ENCODE measurements at regions not wholly inside any gene's neighbourhood (a gene's known extent, or its start where the extent isn't known, plus 50 kb on each side); places are given as distances from the start of the nearest gene placed in this dataset.

DNA sequence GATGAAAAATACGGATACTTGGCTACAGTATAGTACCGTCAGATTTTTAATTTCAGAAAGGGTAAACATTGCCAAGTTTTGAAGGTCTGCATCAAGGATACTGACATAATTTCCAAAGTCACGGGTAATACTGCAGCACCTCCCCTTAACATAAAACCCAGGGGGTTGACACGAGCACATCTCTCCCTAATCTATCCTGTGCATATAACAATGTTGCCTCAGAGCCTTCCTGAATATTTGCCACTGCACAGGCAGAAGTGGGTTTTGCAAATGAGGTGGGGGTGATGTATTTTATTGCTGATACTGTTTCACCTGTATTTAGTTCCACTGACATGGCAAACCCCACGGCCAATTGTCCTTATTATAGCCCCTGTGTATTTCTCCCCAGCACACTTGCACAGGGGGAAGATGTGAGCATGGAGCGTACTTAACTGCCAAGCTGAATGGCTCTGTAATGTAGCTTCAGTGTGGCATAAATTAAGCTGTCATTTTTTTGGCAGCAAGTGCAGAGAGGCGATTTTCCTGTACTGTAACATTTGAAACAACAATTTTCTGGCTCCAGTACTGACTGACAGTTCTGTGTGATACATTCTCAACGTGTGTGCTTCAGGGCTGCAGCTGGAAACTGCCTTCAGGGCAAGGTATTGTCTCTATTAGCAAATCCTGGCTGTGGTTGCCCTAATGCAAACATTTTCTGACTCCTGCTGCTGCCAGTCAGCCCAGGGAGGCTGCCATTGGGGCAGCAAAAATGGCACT is 299.6 kb upstream of the SP4 start:
- intact Hi-C loops (cut with micrococcal nuclease), result no loop called here
- H3K9me3 ChIP-seq (ENCODE audit: control insufficient read depth in 1 of 2, insufficient read depth in 1 of 2, low read depth in 1 of 2, low read length in 2 of 2), result no peaks in the 10 kb centered on the region
- CTCF ChIA-PET, result no interaction called here

DNA sequence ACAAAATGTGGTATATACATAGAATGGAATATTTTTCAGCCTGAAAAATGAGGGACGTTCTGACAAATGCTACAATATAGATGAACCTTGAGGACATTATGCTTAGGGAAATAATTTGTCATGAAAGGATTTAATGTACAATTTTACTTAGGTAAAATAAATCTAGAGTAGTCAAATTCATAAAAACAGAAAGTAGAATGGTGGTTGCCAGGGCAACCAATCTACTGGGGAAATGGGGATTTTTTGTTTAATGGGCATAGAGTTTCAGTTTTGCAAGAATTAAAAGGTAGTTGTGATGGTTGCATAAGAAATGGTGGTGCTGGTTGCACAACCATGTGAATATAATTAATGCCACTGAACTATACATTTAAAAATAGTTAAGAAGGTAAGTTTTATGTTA is 296.0 kb upstream of the SP4 start:
- ATAC-seq, result no peak
- ChIA-PET RAD21 (ENCODE audit: low non-redundant PET in 1 of 2, low total read pairs in 2 of 2, uncharacterized antibody in 2 of 2, unreplicated experiment in 2 of 2) (no interaction called here), POLR2A (no interaction called here), CTCF (no interaction called here)
- no peak overlapping the region for H3K4me3 ChIP-seq (replicated peaks in 1 of 2; ENCODE audit: low read depth in 1 of 2, low read length in 2 of 2)
- no peaks in the 10 kb centered on the region for H4K20me1 ChIP-seq (ENCODE audit: insufficient read depth)
- intact Hi-C loops (cut with micrococcal nuclease), result no loop called here
- H3K4me1 ChIP-seq (ENCODE audit: control insufficient read depth in 1 of 2, insufficient read depth in 2 of 2, low read length in 2 of 2), result no peaks in the 10 kb centered on the region
- no peak overlapping the region for H3K9ac ChIP-seq (ENCODE audit: low read length)
- H3K27ac ChIP-seq (ENCODE audit: low read depth, low read length), result no peak overlapping the region
- no peak overlapping the region for H2AFZ ChIP-seq (ENCODE audit: low read depth, low read length, poor library complexity, severe bottlenecking)
- H3K4me2 ChIP-seq (ENCODE audit: low read length), result no peak overlapping the region
- no peak for DNase-seq (ENCODE audit: low read depth, low spot score)
- no peaks in the 10 kb centered on the region for H3K79me2 ChIP-seq (ENCODE audit: insufficient read depth, low read length)
- no TSS peak for BruUV-seq (replicated peaks)
- no peaks in the 10 kb centered on the region for H3K9me3 ChIP-seq (ENCODE audit: control insufficient read depth in 1 of 2, insufficient read depth in 1 of 2, low read depth in 1 of 2, low read length in 2 of 2)
- H3K9me2 ChIP-seq (ENCODE audit: insufficient read depth), result no peaks in the 10 kb centered on the region
- H3K36me3 ChIP-seq (ENCODE audit: control insufficient read depth in 1 of 2, insufficient read depth in 2 of 2, low read length in 2 of 2), result no peaks in the 10 kb centered on the region
- H3K27me3 ChIP-seq (ENCODE audit: insufficient read depth, low read length), result no peaks in the 10 kb centered on the region
- TF ChIP-seq SIN3A (IDR thresholded peaks at IDR 0.05; ENCODE audit: low read depth), result no peak
- TF ChIP-seq ZFX (IDR thresholded peaks at IDR 0.05), result no peak
- TF ChIP-seq CBX3 (IDR thresholded peaks at IDR 0.05; ENCODE audit: low read depth), result no peak
- TF ChIP-seq, protein P1, sequence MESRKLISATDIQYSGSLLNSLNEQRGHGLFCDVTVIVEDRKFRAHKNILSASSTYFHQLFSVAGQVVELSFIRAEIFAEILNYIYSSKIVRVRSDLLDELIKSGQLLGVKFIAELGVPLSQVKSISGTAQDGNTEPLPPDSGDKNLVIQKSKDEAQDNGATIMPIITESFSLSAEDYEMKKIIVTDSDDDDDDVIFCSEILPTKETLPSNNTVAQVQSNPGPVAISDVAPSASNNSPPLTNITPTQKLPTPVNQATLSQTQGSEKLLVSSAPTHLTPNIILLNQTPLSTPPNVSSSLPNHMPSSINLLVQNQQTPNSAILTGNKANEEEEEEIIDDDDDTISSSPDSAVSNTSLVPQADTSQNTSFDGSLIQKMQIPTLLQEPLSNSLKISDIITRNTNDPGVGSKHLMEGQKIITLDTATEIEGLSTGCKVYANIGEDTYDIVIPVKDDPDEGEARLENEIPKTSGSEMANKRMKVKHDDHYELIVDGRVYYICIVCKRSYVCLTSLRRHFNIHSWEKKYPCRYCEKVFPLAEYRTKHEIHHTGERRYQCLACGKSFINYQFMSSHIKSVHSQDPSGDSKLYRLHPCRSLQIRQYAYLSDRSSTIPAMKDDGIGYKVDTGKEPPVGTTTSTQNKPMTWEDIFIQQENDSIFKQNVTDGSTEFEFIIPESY (IDR thresholded peaks at IDR 0.05; ENCODE audit: extremely low read depth, insufficient replicate concordance, low read length), result no peak
- TF ChIP-seq, protein P2, sequence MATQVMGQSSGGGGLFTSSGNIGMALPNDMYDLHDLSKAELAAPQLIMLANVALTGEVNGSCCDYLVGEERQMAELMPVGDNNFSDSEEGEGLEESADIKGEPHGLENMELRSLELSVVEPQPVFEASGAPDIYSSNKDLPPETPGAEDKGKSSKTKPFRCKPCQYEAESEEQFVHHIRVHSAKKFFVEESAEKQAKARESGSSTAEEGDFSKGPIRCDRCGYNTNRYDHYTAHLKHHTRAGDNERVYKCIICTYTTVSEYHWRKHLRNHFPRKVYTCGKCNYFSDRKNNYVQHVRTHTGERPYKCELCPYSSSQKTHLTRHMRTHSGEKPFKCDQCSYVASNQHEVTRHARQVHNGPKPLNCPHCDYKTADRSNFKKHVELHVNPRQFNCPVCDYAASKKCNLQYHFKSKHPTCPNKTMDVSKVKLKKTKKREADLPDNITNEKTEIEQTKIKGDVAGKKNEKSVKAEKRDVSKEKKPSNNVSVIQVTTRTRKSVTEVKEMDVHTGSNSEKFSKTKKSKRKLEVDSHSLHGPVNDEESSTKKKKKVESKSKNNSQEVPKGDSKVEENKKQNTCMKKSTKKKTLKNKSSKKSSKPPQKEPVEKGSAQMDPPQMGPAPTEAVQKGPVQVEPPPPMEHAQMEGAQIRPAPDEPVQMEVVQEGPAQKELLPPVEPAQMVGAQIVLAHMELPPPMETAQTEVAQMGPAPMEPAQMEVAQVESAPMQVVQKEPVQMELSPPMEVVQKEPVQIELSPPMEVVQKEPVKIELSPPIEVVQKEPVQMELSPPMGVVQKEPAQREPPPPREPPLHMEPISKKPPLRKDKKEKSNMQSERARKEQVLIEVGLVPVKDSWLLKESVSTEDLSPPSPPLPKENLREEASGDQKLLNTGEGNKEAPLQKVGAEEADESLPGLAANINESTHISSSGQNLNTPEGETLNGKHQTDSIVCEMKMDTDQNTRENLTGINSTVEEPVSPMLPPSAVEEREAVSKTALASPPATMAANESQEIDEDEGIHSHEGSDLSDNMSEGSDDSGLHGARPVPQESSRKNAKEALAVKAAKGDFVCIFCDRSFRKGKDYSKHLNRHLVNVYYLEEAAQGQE (IDR thresholded peaks at IDR 0.05; ENCODE audit: low read depth), result no peak
- no peak for TF ChIP-seq JUND (IDR thresholded peaks at IDR 0.05)
- TF ChIP-seq EGR1 (IDR thresholded peaks at IDR 0.05; ENCODE audit: low read depth), result no peak
- TF ChIP-seq ELF1 (IDR thresholded peaks at IDR 0.05; ENCODE audit: borderline replicate concordance, low read depth), result no peak
- TF ChIP-seq TCF7L2 (IDR thresholded peaks at IDR 0.05; ENCODE audit: borderline replicate concordance, extremely low read depth, insufficient read depth, insufficient read length), result no peak

More for the DNA sequence above, 299.6 kb upstream of the SP4 start:
- H4K20me1 ChIP-seq (ENCODE audit: insufficient read depth), result no peaks in the 10 kb centered on the region
- RAD21 ChIA-PET (ENCODE audit: low non-redundant PET in 1 of 2, low total read pairs in 2 of 2, uncharacterized antibody in 2 of 2, unreplicated experiment in 2 of 2), result no interaction called here
- BruUV-seq (replicated peaks), result no TSS peak
- POLR2A ChIA-PET, result no interaction called here
- no peaks in the 10 kb centered on the region for H3K36me3 ChIP-seq (ENCODE audit: control insufficient read depth in 1 of 2, insufficient read depth in 2 of 2, low read length in 2 of 2)
- H3K27me3 ChIP-seq (ENCODE audit: insufficient read depth, low read length), result no peaks in the 10 kb centered on the region
- TF ChIP-seq FOSL1 (IDR thresholded peaks at IDR 0.05; ENCODE audit: low read depth), result no peak
- no peak for TF ChIP-seq ZFX (IDR thresholded peaks at IDR 0.05)
- TF ChIP-seq, protein P3, sequence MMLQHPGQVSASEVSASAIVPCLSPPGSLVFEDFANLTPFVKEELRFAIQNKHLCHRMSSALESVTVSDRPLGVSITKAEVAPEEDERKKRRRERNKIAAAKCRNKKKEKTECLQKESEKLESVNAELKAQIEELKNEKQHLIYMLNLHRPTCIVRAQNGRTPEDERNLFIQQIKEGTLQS (IDR thresholded peaks at IDR 0.05), result no peak
- TF ChIP-seq YY1 (IDR thresholded peaks at IDR 0.05; ENCODE audit: extremely low read depth, insufficient replicate concordance, low read depth, low read length), result no peak
- TF ChIP-seq, protein P4, sequence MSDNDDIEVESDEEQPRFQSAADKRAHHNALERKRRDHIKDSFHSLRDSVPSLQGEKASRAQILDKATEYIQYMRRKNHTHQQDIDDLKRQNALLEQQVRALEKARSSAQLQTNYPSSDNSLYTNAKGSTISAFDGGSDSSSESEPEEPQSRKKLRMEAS (IDR thresholded peaks at IDR 0.05), result no peak
- TF ChIP-seq EGR1 (IDR thresholded peaks at IDR 0.05; ENCODE audit: low read depth), result no peak
- ATAC-seq, result no peak
- no peaks in the 10 kb centered on the region for H3K9me2 ChIP-seq (ENCODE audit: insufficient read depth)
- no peak overlapping the region for H3K9ac ChIP-seq (ENCODE audit: low read length)
- no peaks in the 10 kb centered on the region for H3K79me2 ChIP-seq (ENCODE audit: insufficient read depth, low read length)
- no peaks in the 10 kb centered on the region for H3K4me1 ChIP-seq (ENCODE audit: control insufficient read depth in 1 of 2, insufficient read depth in 2 of 2, low read length in 2 of 2)
- H3K4me2 ChIP-seq (ENCODE audit: low read length), result no peak overlapping the region
- H2AFZ ChIP-seq (ENCODE audit: low read depth, low read length, poor library complexity, severe bottlenecking), result no peak overlapping the region
- H3K4me3 ChIP-seq (replicated peaks in 1 of 2; ENCODE audit: low read depth in 1 of 2, low read length in 2 of 2), result no peak overlapping the region
- no peak overlapping the region for H3K27ac ChIP-seq (ENCODE audit: low read depth, low read length)
- DNase-seq (ENCODE audit: low read depth, low spot score), result no peak

All from HCT116 (cell line).